ENCODE measurements at regions not wholly inside any gene's neighbourhood (a gene's known extent, or its start where the extent isn't known, plus 50 kb on each side); places are given as distances from the start of the nearest gene placed in this dataset.

DNA sequence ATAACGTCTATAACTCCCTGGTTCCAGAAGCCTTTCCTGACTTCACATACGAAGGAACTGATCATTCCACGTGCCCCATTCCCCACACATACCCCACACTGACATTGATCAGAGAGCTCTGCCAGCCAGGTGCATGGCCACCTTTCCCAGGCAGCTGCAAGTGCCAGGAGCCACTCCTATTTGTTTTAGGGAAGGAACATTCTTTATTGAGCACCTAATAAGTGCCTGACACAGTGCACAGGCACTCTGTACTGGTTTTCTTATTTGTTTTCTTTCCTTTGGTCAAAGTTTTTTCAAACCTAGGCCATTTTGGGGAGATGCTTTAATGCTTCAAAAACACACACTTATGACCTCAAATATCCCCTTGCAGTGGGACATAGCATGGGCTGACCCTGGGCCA is 50.0 kb downstream of the PITPNM2 start:
- Histone ChIP-seq H3K4me3 (ENCODE audit: insufficient read depth, low read depth, low read length) (no peak overlapping the region), H3K36me3 (ENCODE audit: control insufficient read depth, insufficient read depth, low read length) (no peaks in the 10 kb centered on the region), H3K27me3 (ENCODE audit: control insufficient read depth, insufficient read depth, low read length, poor library complexity, severe bottlenecking) (no peaks in the 10 kb centered on the region), H3K9me3 (ENCODE audit: control insufficient read depth, low read length) (no peaks in the 10 kb centered on the region), H3K27ac (ENCODE audit: insufficient read depth, low read depth, low read length, poor library complexity, severe bottlenecking) (no peak overlapping the region), H3K4me1 (ENCODE audit: control insufficient read depth, insufficient read depth, low read length) (peaks cover 29% of the 10 kb centered on the region)
- 89 to 90% methylated on average over 3 of the region's 3 CpGs for WGBS, 2 experiments

DNA sequence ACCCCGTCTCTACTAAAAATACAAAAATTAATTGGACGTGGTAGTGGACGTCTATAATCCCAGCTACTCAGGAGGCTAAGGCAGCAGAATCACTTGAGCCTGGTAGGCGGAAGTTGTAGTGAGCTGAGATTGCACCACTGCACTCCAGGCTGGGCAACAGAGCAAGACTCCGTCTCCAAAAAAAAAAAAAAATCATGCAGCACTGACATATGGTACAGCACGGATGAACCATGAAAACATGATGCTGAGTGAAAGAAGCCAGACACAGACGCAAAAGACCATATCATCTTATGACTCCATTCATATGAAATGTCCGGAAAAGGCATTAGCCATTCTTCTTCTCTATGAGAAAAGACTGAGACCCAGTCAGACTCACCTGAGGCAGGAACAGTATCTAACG is 50.4 kb downstream of the PITPNM2 start:
- H3K27ac ChIP-seq (ENCODE audit: insufficient read depth, low read depth, low read length, poor library complexity, severe bottlenecking): no peak overlapping the region
- H3K27me3 ChIP-seq (ENCODE audit: control insufficient read depth, insufficient read depth, low read length, poor library complexity, severe bottlenecking): no peaks in the 10 kb centered on the region
- no peaks in the 10 kb centered on the region for H3K9me3 ChIP-seq (ENCODE audit: control insufficient read depth, low read length)
- H3K36me3 ChIP-seq (ENCODE audit: control insufficient read depth, insufficient read depth, low read length): no peaks in the 10 kb centered on the region
- WGBS, 2 experiments: 95% methylated on average over 9 of the region's 9 CpGs
- H3K4me3 ChIP-seq (ENCODE audit: insufficient read depth, low read depth, low read length): no peak overlapping the region
- peaks cover 28% of the 10 kb centered on the region for H3K4me1 ChIP-seq (ENCODE audit: control insufficient read depth, insufficient read depth, low read length)

DNA sequence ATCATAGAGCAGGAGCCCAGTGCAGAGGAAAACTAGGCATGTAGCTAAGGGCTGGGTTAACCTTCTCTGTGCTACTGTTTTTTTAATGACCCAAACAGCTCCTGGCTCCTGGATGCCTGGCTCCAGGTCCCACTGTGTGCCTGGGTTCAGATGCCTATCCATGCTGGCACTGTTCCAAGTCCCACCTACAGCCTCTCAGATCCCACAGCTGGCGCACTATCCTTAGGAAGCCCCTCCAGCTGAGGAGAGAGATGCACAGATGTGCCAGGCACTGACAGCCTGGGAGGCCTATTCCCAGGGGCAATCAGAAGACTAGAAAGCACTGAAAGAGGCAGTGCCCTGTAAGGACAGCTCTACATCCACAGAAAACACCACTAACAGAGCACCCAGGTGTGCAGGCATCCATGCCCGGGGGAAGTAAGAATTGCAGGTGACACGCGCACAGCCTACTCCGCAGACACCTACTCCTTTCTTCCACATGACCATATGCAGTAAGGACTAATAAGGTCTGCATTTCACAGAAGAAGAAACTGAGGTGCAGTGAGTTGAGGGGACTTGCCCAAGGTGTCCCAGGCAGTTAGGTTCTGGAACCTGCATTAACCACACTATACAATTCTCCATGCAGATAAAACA is 51.2 kb downstream of the PITPNM2 start:
- Histone ChIP-seq H3K27ac (ENCODE audit: insufficient read depth, low read depth, low read length, poor library complexity, severe bottlenecking) (no peak overlapping the region), H3K4me1 (ENCODE audit: control insufficient read depth, insufficient read depth, low read length) (peaks cover 25% of the 10 kb centered on the region), H3K36me3 (ENCODE audit: control insufficient read depth, insufficient read depth, low read length) (no peaks in the 10 kb centered on the region), H3K9me3 (ENCODE audit: control insufficient read depth, low read length) (no peaks in the 10 kb centered on the region), H3K4me3 (ENCODE audit: insufficient read depth, low read depth, low read length) (no peak overlapping the region), H3K27me3 (ENCODE audit: control insufficient read depth, insufficient read depth, low read length, poor library complexity, severe bottlenecking) (no peaks in the 10 kb centered on the region)
- WGBS, 2 experiments: 95 to 97% methylated on average over 5 of the region's 5 CpGs

DNA sequence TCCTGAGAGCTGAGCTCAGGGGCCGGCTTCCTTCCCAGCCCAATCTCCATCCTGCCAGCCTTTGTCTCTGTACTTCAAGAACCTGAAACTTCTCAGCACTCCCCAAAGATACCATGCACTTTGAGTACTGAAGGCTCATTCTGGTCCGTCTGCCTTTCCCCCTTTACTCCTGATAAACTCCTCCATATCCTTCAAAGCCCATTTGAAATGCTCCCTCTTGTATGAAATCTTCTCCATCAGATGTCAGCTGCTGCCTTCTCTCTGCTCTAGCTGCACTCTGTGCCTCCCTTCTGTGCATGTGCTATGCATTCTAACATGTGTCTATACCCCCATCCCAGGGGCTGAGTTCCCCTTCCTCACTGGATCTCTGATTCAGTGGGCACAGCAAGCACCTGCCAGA is 52.1 kb downstream of the PITPNM2 start:
- 87 to 88% methylated on average over 2 of the region's 2 CpGs for WGBS, 2 experiments
- peaks cover 25% of the 10 kb centered on the region for H3K4me1 ChIP-seq (ENCODE audit: control insufficient read depth, insufficient read depth, low read length)

DNA sequence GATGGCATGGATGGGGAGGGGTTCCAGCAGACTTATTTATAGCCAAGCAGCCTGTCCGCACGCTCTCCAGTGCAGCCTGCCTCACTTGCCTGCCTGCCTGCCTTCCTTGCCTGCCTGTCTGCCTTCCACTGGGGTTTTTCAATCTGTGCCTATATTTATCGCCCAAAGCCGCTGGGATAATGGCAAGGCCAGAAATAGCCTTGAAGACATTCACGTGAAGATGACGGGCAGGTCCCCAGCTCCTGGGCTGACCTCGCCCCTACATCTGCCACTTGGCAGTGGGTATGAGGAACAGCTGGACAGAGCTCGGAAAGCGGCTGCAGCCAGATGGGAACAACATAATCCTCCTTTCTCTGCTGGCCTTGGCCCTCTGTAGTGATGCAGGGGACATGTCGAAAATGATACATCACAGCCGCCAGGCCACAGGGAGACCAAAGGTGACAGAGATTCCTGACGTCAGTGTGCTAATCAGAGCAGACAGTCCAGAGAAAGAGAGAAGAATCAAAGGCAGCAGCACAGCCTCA is 53.3 kb downstream of the PITPNM2 start:
- H3K4me3 ChIP-seq (ENCODE audit: insufficient read depth, low read depth, low read length): no peak overlapping the region
- no peaks in the 10 kb centered on the region for H3K27me3 ChIP-seq (ENCODE audit: control insufficient read depth, insufficient read depth, low read length, poor library complexity, severe bottlenecking)
- no peaks in the 10 kb centered on the region for H3K9me3 ChIP-seq (ENCODE audit: control insufficient read depth, low read length)
- 91% methylated on average over 12 of the region's 12 CpGs for WGBS, 2 experiments
- H3K27ac ChIP-seq (ENCODE audit: insufficient read depth, low read depth, low read length, poor library complexity, severe bottlenecking): no peak overlapping the region
- H3K4me1 ChIP-seq (ENCODE audit: control insufficient read depth, insufficient read depth, low read length): peaks cover 16% of the 10 kb centered on the region
- no peaks in the 10 kb centered on the region for H3K36me3 ChIP-seq (ENCODE audit: control insufficient read depth, insufficient read depth, low read length)

More for the DNA sequence above, 52.1 kb downstream of the PITPNM2 start:
- Histone ChIP-seq H3K27me3 (ENCODE audit: control insufficient read depth, insufficient read depth, low read length, poor library complexity, severe bottlenecking) (no peaks in the 10 kb centered on the region), H3K36me3 (ENCODE audit: control insufficient read depth, insufficient read depth, low read length) (no peaks in the 10 kb centered on the region), H3K27ac (ENCODE audit: insufficient read depth, low read depth, low read length, poor library complexity, severe bottlenecking) (no peak overlapping the region), H3K9me3 (ENCODE audit: control insufficient read depth, low read length) (no peaks in the 10 kb centered on the region), H3K4me3 (ENCODE audit: insufficient read depth, low read depth, low read length) (no peak overlapping the region)

DNA sequence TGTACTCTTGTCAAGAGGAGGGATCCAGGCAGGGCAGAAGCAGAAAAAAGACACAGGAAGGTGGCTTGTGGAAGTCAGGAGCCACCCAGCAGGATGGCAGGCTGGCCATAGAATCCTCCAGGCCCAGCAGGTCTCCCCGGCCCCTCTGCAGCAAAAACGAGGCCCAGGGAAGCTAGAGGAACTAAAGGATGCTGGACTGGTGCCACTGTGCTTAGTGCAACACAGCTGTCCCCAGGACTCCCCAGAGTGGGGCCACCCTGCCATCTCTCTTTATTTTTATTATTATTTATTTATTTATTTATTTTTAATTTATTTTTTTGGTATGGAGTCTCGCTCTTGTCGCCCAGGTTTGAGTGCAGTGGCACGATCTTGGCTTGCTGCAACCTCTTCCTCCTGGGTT is 54.1 kb downstream of the PITPNM2 start:
- peaks cover 7% of the 10 kb centered on the region for H3K4me1 ChIP-seq (ENCODE audit: control insufficient read depth, insufficient read depth, low read length)
- H3K27ac ChIP-seq (ENCODE audit: insufficient read depth, low read depth, low read length, poor library complexity, severe bottlenecking): no peak overlapping the region
- no peaks in the 10 kb centered on the region for H3K36me3 ChIP-seq (ENCODE audit: control insufficient read depth, insufficient read depth, low read length)
- no peaks in the 10 kb centered on the region for H3K27me3 ChIP-seq (ENCODE audit: control insufficient read depth, insufficient read depth, low read length, poor library complexity, severe bottlenecking)
- WGBS, 2 experiments: 82 to 91% methylated on average over 5 of the region's 5 CpGs
- no peak overlapping the region for H3K4me3 ChIP-seq (ENCODE audit: insufficient read depth, low read depth, low read length)
- no peaks in the 10 kb centered on the region for H3K9me3 ChIP-seq (ENCODE audit: control insufficient read depth, low read length)

DNA sequence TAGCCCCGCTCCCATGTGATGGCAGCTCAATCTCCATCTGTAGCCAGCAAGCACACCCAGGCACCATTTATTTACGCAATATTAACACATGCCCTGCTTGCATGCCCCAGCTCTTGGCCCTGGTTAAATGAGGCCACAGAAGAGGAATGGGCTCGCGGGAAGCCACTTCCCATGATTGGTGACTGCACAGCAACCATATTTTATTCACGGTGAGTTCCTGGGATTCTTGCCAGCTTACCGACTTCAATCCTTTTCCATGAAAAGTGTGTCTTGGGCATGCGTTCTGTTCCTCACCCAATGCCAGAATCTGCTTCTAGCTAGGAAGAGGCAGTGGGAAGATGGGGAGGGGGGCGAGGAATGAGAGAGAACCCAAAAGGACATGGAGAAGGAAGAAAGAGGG is 54.7 kb downstream of the PITPNM2 start:
- WGBS, 2 experiments: 96% methylated on average over 8 of the region's 8 CpGs
- no peak overlapping the region for H3K4me3 ChIP-seq (ENCODE audit: insufficient read depth, low read depth, low read length)
- H3K36me3 ChIP-seq (ENCODE audit: control insufficient read depth, insufficient read depth, low read length): no peaks in the 10 kb centered on the region
- no peaks in the 10 kb centered on the region for H3K9me3 ChIP-seq (ENCODE audit: control insufficient read depth, low read length)
- no peaks in the 10 kb centered on the region for H3K27me3 ChIP-seq (ENCODE audit: control insufficient read depth, insufficient read depth, low read length, poor library complexity, severe bottlenecking)
- H3K27ac ChIP-seq (ENCODE audit: insufficient read depth, low read depth, low read length, poor library complexity, severe bottlenecking): no peak overlapping the region
- H3K4me1 ChIP-seq (ENCODE audit: control insufficient read depth, insufficient read depth, low read length): peaks cover 6% of the 10 kb centered on the region

DNA sequence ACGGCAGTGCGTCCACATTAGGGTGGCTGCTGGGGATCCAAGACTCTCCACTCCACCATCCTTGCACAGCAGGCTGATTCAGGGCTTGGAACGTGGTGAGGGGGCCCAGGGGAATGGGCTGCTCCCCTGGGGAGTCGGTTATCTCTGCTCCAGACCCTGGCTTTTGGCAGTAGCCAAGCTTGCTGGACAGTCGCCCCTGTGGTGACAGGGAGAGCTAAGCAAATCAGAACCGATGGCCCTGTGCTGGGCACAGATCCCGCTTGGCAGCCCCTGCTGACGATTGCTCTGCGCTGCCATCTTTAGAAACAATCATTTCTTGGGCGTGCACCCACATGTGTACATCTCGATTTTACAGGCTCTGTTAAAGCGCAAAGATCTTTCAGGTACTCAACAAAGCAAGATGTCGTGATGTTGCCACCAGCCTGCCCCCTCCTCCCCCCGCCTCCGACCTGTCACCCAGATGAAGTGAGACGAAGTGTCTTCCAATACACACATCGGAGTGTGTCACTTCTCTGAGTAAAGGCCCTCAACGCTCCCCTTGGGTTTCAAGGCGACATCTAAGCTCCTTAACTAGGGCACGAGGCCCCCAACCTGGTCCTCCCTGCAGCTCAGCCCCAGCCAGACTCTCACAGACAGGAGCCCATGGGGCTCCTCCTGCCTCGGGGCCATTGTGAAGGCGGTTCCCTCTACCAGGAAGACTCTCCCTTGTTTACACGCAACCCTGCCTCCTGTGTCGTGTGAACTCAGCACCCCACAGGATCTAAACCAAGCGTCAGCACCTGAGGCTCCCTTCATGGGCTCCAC is 55.6 kb downstream of the PITPNM2 start:
- H3K4me3 ChIP-seq (ENCODE audit: insufficient read depth, low read depth, low read length): no peak overlapping the region
- no peaks in the 10 kb centered on the region for H3K36me3 ChIP-seq (ENCODE audit: control insufficient read depth, insufficient read depth, low read length)
- no peak overlapping the region for H3K27ac ChIP-seq (ENCODE audit: insufficient read depth, low read depth, low read length, poor library complexity, severe bottlenecking)
- peaks cover 6% of the 10 kb centered on the region for H3K4me1 ChIP-seq (ENCODE audit: control insufficient read depth, insufficient read depth, low read length)
- H3K27me3 ChIP-seq (ENCODE audit: control insufficient read depth, insufficient read depth, low read length, poor library complexity, severe bottlenecking): no peaks in the 10 kb centered on the region
- WGBS, 2 experiments: 91 to 92% methylated on average over 25 of the region's 25 CpGs
- no peaks in the 10 kb centered on the region for H3K9me3 ChIP-seq (ENCODE audit: control insufficient read depth, low read length)

DNA sequence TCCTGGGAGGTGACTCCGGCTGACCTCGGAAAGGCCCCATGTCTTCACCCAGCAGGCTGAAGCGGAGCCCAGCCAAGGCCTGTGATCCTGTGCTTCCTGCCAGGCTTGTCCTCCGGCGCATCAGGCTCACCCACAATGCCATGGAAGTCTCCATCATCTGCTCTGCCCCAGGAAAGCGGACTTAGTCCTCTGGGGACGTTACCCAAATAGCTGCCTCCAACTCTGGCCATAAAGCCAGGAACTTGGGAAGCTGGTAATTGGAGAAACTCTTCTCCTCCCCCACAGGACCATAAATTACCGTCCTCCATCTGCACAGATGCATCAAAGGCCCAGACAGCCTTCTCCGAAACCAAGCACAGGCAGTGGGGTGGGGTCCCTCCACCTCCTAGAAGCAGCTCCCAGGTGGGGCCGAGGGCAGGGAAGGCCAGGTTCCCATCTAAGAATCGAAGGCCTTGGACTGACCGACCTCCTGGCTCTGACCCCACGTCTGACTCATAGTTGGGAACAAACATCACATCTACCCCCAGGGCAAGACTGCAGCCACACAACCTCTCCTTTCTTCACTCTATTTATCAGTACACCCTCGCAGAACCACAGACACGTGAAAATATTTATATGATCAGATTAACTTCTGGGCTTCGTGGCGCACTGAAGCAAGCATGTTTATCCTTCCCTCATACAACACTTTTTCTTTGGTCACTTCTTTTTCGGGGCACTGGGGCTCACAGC is 56.4 kb downstream of the PITPNM2 start:
- no peaks in the 10 kb centered on the region for H3K36me3 ChIP-seq (ENCODE audit: control insufficient read depth, insufficient read depth, low read length)
- no peaks in the 10 kb centered on the region for H3K27me3 ChIP-seq (ENCODE audit: control insufficient read depth, insufficient read depth, low read length, poor library complexity, severe bottlenecking)
- 94% methylated on average over 18 of the region's 18 CpGs for WGBS, 2 experiments
- no peaks in the 10 kb centered on the region for H3K9me3 ChIP-seq (ENCODE audit: control insufficient read depth, low read length)
- peaks cover 6% of the 10 kb centered on the region for H3K4me1 ChIP-seq (ENCODE audit: control insufficient read depth, insufficient read depth, low read length)
- H3K27ac ChIP-seq (ENCODE audit: insufficient read depth, low read depth, low read length, poor library complexity, severe bottlenecking): no peak overlapping the region
- no peak overlapping the region for H3K4me3 ChIP-seq (ENCODE audit: insufficient read depth, low read depth, low read length)

DNA sequence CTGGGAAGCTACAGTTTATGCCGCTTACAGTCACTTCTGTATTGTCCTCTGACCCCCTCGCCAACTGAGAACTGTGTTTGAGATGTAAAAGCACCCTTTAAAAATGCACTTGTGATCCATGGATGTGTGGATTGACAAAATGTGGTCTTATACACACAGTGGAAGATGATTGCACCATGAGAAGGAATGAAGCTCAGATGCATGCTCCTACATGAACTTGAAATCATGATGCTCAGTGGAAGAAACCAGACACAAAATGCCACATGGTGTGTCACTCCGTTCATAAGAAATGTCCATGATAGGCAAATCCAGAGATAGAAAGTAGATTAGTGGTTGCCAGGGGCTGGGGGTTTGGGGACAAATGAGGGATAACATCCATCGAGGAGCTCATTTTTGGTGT is 58.0 kb downstream of the PITPNM2 start:
- WGBS, 2 experiments: 91 to 92% methylated on average over 3 to 4 of the region's 4 CpGs
- Histone ChIP-seq H3K36me3 (ENCODE audit: control insufficient read depth, insufficient read depth, low read length) (no peaks in the 10 kb centered on the region), H3K27ac (ENCODE audit: insufficient read depth, low read depth, low read length, poor library complexity, severe bottlenecking) (no peak overlapping the region), H3K4me3 (ENCODE audit: insufficient read depth, low read depth, low read length) (no peak overlapping the region), H3K9me3 (ENCODE audit: control insufficient read depth, low read length) (no peaks in the 10 kb centered on the region), H3K4me1 (ENCODE audit: control insufficient read depth, insufficient read depth, low read length) (peaks cover 6% of the 10 kb centered on the region), H3K27me3 (ENCODE audit: control insufficient read depth, insufficient read depth, low read length, poor library complexity, severe bottlenecking) (no peaks in the 10 kb centered on the region)
